Liver (tissue), 8 donors: ENCODE measurements at regions not wholly inside any gene's neighbourhood (a gene's known extent, or its start where the extent isn't known, plus 50 kb on each side); places are given as distances from the start of the nearest gene placed in this dataset.

Experiments used
- DNase-seq: peaks from one replicate; pipeline ENCODE4 v3.0.0-alpha.2; 2017; ENCODE audit warnings: low spot score
- H3K27ac ChIP-seq, 2 donors: one replicate each; pipeline ENCODE4 v1.7.0; 2013; ENCODE audit warnings: inconsistent platforms in 2 of 2, low read length in 2 of 2, control low read depth in 1 of 2, low read depth in 1 of 2, mild to moderate bottlenecking in 1 of 2
- H3K27me3 ChIP-seq, 4 donors: one replicate each; pipeline versions ENCODE4 v1.6.1 to v1.7.0; 2013; ENCODE audit warnings: low read length in 3 of 4, inconsistent platforms in 1 of 4, mild to moderate bottlenecking in 1 of 4, moderate library complexity in 1 of 4; ENCODE audit not compliant: control insufficient read depth in 4 of 4, insufficient read depth in 4 of 4
- H3K36me3 ChIP-seq, 4 donors: one replicate each; pipeline versions ENCODE4 v1.6.1 to v1.7.0; 2013; ENCODE audit warnings: low read length in 3 of 4, mild to moderate bottlenecking in 3 of 4, low read depth in 1 of 4, moderate library complexity in 1 of 4; ENCODE audit not compliant: control insufficient read depth in 4 of 4, insufficient read depth in 3 of 4
- H3K4me1 ChIP-seq, 4 donors: one replicate each; pipeline versions ENCODE4 v1.6.1 to v1.7.0; 2013; ENCODE audit warnings: low read length in 3 of 4, mild to moderate bottlenecking in 3 of 4, moderate library complexity in 1 of 4; ENCODE audit not compliant: control insufficient read depth in 4 of 4, insufficient read depth in 4 of 4
- H3K4me3 ChIP-seq, 3 donors: one replicate each; pipeline versions ENCODE4 v1.6.1 to v1.7.0; 2013; ENCODE audit warnings: low read length in 3 of 3, control low read depth in 1 of 3, low read depth in 1 of 3, mild to moderate bottlenecking in 1 of 3
- H3K9ac ChIP-seq, 2 donors: one replicate each; pipeline ENCODE4 v1.7.0; 2013; ENCODE audit warnings: low read length in 2 of 2, mild to moderate bottlenecking in 2 of 2, moderate library complexity in 2 of 2, control low read depth in 1 of 2, low read depth in 1 of 2
- H3K9me3 ChIP-seq, 4 donors: one replicate each; pipeline versions ENCODE4 v1.6.1 to v1.7.0; 2013; ENCODE audit warnings: low read length in 3 of 4; ENCODE audit not compliant: control insufficient read depth in 4 of 4
- EGR1 ChIP-seq, 2 donors: IDR thresholded peaks; 2 replicates each; pipeline ENCODE4 v1.6.1; 2016 to 2018; ENCODE audit warnings: antibody characterized with exemption in 2 of 2, low read depth in 2 of 2
- FOXA1 ChIP-seq: IDR thresholded peaks from 2 replicates; pipeline ENCODE4 v1.6.1; 2016; ENCODE audit warnings: antibody characterized with exemption
- FOXA2 ChIP-seq: IDR thresholded peaks from 2 replicates; pipeline ENCODE4 v1.6.1; 2016; ENCODE audit warnings: antibody characterized with exemption
- GABPA ChIP-seq, 2 donors: IDR thresholded peaks in 1 of 2; conservative IDR thresholded peaks in 1 of 2; 2 replicates each; pipeline ENCODE4 v1.6.1; 2016; ENCODE audit warnings: antibody characterized with exemption in 2 of 2, mild to moderate bottlenecking in 1 of 2, moderate library complexity in 1 of 2
- HNF4A ChIP-seq, 2 donors: conservative IDR thresholded peaks; 2 replicates each; pipeline ENCODE4 v1.6.1; 2016; ENCODE audit warnings: antibody characterized with exemption in 2 of 2, mild to moderate bottlenecking in 2 of 2
- HNF4G ChIP-seq: IDR thresholded peaks from 2 replicates; pipeline ENCODE4 v1.6.1; 2016; ENCODE audit warnings: antibody characterized with exemption
- JUND ChIP-seq, 2 donors: IDR thresholded peaks; 2 replicates each; pipeline ENCODE4 v1.6.1; 2016; ENCODE audit warnings: antibody characterized with exemption in 2 of 2
- NR2F2 ChIP-seq: IDR thresholded peaks from 2 replicates; pipeline ENCODE4 v1.6.1; 2016; ENCODE audit warnings: antibody characterized with exemption
- RAD21 ChIP-seq, 2 donors: IDR thresholded peaks; 2 replicates each; pipeline ENCODE4 v1.6.1; 2016; ENCODE audit warnings: antibody characterized with exemption in 2 of 2, mild to moderate bottlenecking in 2 of 2
- REST ChIP-seq: IDR thresholded peaks from 2 replicates; pipeline ENCODE4 v1.6.1; 2016; ENCODE audit warnings: antibody characterized with exemption, mild to moderate bottlenecking
- RXRA ChIP-seq, 2 donors: IDR thresholded peaks; 2 replicates each; pipeline ENCODE4 v1.6.1; 2017 to 2018; ENCODE audit warnings: antibody characterized with exemption in 2 of 2, mild to moderate bottlenecking in 1 of 2
- SP1 ChIP-seq: IDR thresholded peaks from 2 replicates; pipeline ENCODE4 v1.6.1; 2018; ENCODE audit warnings: antibody characterized with exemption, mild to moderate bottlenecking
- TAF1 ChIP-seq: conservative IDR thresholded peaks from 2 replicates; pipeline ENCODE4 v1.6.1; 2016; ENCODE audit warnings: antibody characterized with exemption, mild to moderate bottlenecking
- YY1 ChIP-seq: IDR thresholded peaks from 2 replicates; pipeline ENCODE4 v1.6.1; 2016; ENCODE audit warnings: antibody characterized with exemption, mild to moderate bottlenecking
- WGBS: extraction: QIAGEN DNeasy Blood & Tissue Kit; methylation state at CpG from one replicate; pipeline ENCODE4 v1.1.7; 2013; 5-methylcytosine and 5-hydroxymethylcytosine counted together
- TF ChIP-seq, protein P1 (sequence below): IDR thresholded peaks from 2 replicates; pipeline ENCODE4 v1.6.1; 2016; ENCODE audit warnings: antibody characterized with exemption
- TF ChIP-seq, protein P2 (sequence below): IDR thresholded peaks from 2 replicates; pipeline ENCODE4 v1.6.1; 2016; ENCODE audit warnings: antibody characterized with exemption
- TF ChIP-seq, protein P3 (sequence below): fragments of 150-350 bp; IDR thresholded peaks from 2 replicates; pipeline ENCODE4 v1.5.1; 2017; ENCODE audit warnings: improper control_type of control experiment, low read depth, low read length; ENCODE audit not compliant: missing input control
- TF ChIP-seq, protein P4 (sequence below): IDR thresholded peaks from 2 replicates; pipeline ENCODE4 v1.6.1; 2016; ENCODE audit warnings: antibody characterized with exemption
- donor health status: healthy.
- donor health status: healthy.
- donor health status: healthy.
- donor health status: healthy.
- donor health status: healthy.

GRCh38 chr1:221366495-221367110 lies 375.3 kb downstream of the DUSP10 start:
- no peaks in the 10 kb centered on the region for H3K9me3 ChIP-seq
- H3K9ac ChIP-seq, result no peak overlapping the region
- no peaks in the 10 kb centered on the region for H3K27me3 ChIP-seq
- H3K27ac ChIP-seq, result no peak overlapping the region
- DNase-seq, result no peak
- WGBS, result 47% methylated on average over 3 of the region's 3 CpGs
- no peak overlapping the region for H3K4me3 ChIP-seq
- no peaks in the 10 kb centered on the region for H3K36me3 ChIP-seq
- TF ChIP-seq EGR1 (IDR thresholded peaks at IDR 0.05; ENCODE audit: low read depth in 2 of 2) (peak in 1 of 2 donors; percentile 41), GABPA (IDR thresholded peaks at IDR 0.05 in 1 of 2, conservative IDR thresholded peaks at IDR 0.05 in 1 of 2) (no peak), FOXA1 (peak; percentile 78), HNF4G (no peak), YY1 (peak; percentile 44), RAD21 (IDR thresholded peaks at IDR 0.05) (peak in 1 of 2 donors; percentile 35), JUND (IDR thresholded peaks at IDR 0.05) (peak in 1 of 2 donors; percentile 65), HNF4A (conservative IDR thresholded peaks at IDR 0.05) (peak; percentile 36 to 61), RXRA (IDR thresholded peaks at IDR 0.05) (peak; percentile 30 to 79), SP1 (no peak), TAF1 (no peak), FOXA2 (peak; percentile 88), NR2F2 (no peak), REST (peak; percentile 56)
- TF ChIP-seq, protein P1, sequence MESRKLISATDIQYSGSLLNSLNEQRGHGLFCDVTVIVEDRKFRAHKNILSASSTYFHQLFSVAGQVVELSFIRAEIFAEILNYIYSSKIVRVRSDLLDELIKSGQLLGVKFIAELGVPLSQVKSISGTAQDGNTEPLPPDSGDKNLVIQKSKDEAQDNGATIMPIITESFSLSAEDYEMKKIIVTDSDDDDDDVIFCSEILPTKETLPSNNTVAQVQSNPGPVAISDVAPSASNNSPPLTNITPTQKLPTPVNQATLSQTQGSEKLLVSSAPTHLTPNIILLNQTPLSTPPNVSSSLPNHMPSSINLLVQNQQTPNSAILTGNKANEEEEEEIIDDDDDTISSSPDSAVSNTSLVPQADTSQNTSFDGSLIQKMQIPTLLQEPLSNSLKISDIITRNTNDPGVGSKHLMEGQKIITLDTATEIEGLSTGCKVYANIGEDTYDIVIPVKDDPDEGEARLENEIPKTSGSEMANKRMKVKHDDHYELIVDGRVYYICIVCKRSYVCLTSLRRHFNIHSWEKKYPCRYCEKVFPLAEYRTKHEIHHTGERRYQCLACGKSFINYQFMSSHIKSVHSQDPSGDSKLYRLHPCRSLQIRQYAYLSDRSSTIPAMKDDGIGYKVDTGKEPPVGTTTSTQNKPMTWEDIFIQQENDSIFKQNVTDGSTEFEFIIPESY, result peak; percentile 66
- TF ChIP-seq, protein P2, sequence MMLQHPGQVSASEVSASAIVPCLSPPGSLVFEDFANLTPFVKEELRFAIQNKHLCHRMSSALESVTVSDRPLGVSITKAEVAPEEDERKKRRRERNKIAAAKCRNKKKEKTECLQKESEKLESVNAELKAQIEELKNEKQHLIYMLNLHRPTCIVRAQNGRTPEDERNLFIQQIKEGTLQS, result no peak
- TF ChIP-seq, protein P3, sequence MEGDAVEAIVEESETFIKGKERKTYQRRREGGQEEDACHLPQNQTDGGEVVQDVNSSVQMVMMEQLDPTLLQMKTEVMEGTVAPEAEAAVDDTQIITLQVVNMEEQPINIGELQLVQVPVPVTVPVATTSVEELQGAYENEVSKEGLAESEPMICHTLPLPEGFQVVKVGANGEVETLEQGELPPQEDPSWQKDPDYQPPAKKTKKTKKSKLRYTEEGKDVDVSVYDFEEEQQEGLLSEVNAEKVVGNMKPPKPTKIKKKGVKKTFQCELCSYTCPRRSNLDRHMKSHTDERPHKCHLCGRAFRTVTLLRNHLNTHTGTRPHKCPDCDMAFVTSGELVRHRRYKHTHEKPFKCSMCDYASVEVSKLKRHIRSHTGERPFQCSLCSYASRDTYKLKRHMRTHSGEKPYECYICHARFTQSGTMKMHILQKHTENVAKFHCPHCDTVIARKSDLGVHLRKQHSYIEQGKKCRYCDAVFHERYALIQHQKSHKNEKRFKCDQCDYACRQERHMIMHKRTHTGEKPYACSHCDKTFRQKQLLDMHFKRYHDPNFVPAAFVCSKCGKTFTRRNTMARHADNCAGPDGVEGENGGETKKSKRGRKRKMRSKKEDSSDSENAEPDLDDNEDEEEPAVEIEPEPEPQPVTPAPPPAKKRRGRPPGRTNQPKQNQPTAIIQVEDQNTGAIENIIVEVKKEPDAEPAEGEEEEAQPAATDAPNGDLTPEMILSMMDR, result no peak
- TF ChIP-seq, protein P4, sequence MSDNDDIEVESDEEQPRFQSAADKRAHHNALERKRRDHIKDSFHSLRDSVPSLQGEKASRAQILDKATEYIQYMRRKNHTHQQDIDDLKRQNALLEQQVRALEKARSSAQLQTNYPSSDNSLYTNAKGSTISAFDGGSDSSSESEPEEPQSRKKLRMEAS, result peak; percentile 37
- peaks cover 0 to 11% (median 0%) of the 10 kb centered on the region in 4 donors for H3K4me1 ChIP-seq
